HL-60 (cell line): ENCODE measurements at regions not wholly inside any gene's neighbourhood (a gene's known extent, or its start where the extent isn't known, plus 50 kb on each side); places are given as distances from the start of the nearest gene placed in this dataset.
A peak's percentile ranks its signal among the peaks of the same experiment; 100 is the strongest.

Experiments
- DNase-seq, 2 experiments: peaks; one replicate each; pipeline ENCODE4 v3.0.0-alpha.2; 2010 to 2020; ENCODE audit warnings: low read depth in 1 of 2, low spot score in 1 of 2
- H3K27ac ChIP-seq: fragments of 250-450 bp; sonication (Bioruptor Pico); replicated peaks from 2 replicates; pipeline ENCODE4 v1.5.1; 2020; ENCODE audit warnings: mild to moderate bottlenecking, moderate library complexity
- H3K27me3 ChIP-seq: fragments of 250-450 bp; sonication (Bioruptor Pico); 2 replicates; pipeline ENCODE4 v1.5.1; 2021; ENCODE audit warnings: mild to moderate bottlenecking, moderate library complexity; ENCODE audit not compliant: insufficient read depth, poor library complexity, severe bottlenecking
- H3K4me3 ChIP-seq: replicated peaks from 2 replicates; pipeline ENCODE4 v1.5.1; 2011; ENCODE audit warnings: mild to moderate bottlenecking, control low read depth, low read length; ENCODE audit not compliant: insufficient read depth
- GABPA ChIP-seq: IDR thresholded peaks from 2 replicates; pipeline ENCODE4 v1.6.1; 2012; ENCODE audit warnings: low read depth
- POLR2AphosphoS5 ChIP-seq: IDR thresholded peaks from 2 replicates; pipeline ENCODE4 v1.6.1; 2012; ENCODE audit warnings: low read depth
- SPI1 ChIP-seq: IDR thresholded peaks from 2 replicates; pipeline ENCODE4 v1.6.1; 2012; ENCODE audit warnings: low read depth, mild to moderate bottlenecking, borderline replicate concordance
- TF ChIP-seq, protein P1 (sequence below): IDR thresholded peaks from one replicate; pipeline ENCODE4 v1.5.1; 2011; ENCODE audit warnings: low read length, control low read depth, inconsistent platforms; ENCODE audit not compliant: insufficient read depth
- TF ChIP-seq, protein P2 (sequence below): IDR thresholded peaks from 2 replicates; pipeline ENCODE4 v1.6.1; 2012; ENCODE audit warnings: low read depth; ENCODE audit not compliant: insufficient replicate concordance

DNA sequence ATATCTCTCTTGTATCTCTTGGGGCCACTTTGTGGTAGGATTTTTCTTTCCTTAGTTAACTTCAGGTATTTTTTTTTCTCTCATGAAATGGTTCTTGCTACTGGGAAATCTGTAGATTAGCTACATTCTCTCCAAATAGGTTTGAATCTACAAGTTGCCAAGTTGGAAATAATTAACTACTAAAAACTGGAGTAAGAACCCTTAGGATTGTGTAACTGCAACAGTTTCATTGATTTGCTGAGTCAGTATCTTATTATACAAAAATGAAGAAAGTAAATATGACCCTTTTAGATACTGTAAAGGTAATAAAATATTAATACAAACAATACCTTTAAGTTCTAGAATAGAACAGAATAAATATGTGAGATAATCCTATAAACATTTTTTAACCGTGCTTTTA, 327.9 kb downstream of the CXXC4 start:
- TF ChIP-seq, protein P1, sequence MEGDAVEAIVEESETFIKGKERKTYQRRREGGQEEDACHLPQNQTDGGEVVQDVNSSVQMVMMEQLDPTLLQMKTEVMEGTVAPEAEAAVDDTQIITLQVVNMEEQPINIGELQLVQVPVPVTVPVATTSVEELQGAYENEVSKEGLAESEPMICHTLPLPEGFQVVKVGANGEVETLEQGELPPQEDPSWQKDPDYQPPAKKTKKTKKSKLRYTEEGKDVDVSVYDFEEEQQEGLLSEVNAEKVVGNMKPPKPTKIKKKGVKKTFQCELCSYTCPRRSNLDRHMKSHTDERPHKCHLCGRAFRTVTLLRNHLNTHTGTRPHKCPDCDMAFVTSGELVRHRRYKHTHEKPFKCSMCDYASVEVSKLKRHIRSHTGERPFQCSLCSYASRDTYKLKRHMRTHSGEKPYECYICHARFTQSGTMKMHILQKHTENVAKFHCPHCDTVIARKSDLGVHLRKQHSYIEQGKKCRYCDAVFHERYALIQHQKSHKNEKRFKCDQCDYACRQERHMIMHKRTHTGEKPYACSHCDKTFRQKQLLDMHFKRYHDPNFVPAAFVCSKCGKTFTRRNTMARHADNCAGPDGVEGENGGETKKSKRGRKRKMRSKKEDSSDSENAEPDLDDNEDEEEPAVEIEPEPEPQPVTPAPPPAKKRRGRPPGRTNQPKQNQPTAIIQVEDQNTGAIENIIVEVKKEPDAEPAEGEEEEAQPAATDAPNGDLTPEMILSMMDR = no peak
- no peak for TF ChIP-seq GABPA
- TF ChIP-seq POLR2AphosphoS5 = no peak
- TF ChIP-seq SPI1 = no peak
- TF ChIP-seq, protein P2, sequence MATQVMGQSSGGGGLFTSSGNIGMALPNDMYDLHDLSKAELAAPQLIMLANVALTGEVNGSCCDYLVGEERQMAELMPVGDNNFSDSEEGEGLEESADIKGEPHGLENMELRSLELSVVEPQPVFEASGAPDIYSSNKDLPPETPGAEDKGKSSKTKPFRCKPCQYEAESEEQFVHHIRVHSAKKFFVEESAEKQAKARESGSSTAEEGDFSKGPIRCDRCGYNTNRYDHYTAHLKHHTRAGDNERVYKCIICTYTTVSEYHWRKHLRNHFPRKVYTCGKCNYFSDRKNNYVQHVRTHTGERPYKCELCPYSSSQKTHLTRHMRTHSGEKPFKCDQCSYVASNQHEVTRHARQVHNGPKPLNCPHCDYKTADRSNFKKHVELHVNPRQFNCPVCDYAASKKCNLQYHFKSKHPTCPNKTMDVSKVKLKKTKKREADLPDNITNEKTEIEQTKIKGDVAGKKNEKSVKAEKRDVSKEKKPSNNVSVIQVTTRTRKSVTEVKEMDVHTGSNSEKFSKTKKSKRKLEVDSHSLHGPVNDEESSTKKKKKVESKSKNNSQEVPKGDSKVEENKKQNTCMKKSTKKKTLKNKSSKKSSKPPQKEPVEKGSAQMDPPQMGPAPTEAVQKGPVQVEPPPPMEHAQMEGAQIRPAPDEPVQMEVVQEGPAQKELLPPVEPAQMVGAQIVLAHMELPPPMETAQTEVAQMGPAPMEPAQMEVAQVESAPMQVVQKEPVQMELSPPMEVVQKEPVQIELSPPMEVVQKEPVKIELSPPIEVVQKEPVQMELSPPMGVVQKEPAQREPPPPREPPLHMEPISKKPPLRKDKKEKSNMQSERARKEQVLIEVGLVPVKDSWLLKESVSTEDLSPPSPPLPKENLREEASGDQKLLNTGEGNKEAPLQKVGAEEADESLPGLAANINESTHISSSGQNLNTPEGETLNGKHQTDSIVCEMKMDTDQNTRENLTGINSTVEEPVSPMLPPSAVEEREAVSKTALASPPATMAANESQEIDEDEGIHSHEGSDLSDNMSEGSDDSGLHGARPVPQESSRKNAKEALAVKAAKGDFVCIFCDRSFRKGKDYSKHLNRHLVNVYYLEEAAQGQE = no peak
- Histone ChIP-seq H3K27ac (no peak overlapping the region), H3K27me3 (no peaks in the 10 kb centered on the region), H3K4me3 (no peak overlapping the region)
- no peak for DNase-seq

DNA sequence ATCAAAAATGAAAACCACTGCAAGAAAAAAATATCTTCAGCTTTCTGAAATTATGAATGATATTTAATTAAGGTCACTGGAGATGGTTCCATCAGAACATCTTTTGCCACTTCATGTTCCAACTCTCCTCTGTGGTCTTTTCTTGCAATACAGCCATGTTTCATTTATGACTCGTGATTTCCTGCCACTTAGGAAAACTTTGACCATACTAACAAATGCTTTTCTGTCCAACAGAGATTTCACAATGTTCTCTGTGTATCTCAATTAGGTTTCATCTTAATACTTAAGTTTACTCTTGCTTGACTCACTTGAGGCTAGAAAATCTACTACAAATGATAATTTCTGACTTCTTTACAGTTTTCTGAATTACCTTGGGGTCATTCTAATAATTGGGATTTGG, 330.9 kb downstream of the CXXC4 start:
- Histone ChIP-seq H3K4me3 (no peak overlapping the region), H3K27me3 (no peaks in the 10 kb centered on the region), H3K27ac (no peak overlapping the region)
- TF ChIP-seq, protein P2 = no peak
- TF ChIP-seq POLR2AphosphoS5 (no peak), SPI1 (no peak), GABPA (no peak)
- TF ChIP-seq, protein P1 = no peak
- DNase-seq = peak in 1 of 2 experiments; percentile 4

DNA sequence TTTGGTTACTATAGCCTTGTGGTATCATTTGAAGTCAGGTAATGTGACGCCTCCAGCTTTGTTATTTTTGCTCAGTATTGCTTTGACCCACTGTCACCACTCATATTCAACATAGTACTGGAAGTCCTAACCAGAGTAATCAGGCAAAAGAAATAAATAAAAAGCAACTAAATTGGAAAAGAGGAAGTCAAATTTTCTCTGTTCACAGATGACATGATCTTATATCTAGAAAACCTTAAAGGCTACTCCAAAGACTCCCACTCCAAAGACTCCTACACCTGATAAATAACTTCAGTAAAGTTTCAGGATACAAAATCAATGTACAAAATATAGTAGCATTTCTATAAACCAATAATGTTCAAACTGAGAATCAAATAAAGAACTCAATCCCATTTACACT, 348.6 kb downstream of the CXXC4 start:
- Histone ChIP-seq H3K27ac (no peak overlapping the region), H3K4me3 (no peak overlapping the region), H3K27me3 (no peaks in the 10 kb centered on the region)
- no peak for DNase-seq
- TF ChIP-seq GABPA (no peak), SPI1 (peak; percentile 79)

DNA sequence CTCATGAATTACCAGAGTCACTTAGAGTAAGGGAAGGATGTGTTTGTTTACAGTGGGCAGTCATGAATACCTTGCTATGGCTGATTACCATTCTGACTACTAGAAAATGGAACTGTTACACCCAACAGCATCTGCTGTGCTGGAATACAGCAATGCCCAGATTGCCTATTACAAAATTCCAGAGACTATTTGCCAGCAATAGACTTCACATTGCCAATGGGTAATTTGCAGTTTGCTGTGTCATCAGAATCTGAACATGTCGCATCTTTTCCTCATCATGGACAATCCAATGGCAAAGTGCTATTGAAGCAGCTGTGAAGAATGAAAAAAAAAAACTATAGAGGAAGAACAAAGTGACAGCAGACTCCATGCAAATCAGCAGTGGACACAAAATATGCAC, 356.6 kb downstream of the CXXC4 start:
- TF ChIP-seq GABPA (no peak), POLR2AphosphoS5 (no peak), SPI1 (no peak)
- TF ChIP-seq, protein P2 = no peak
- TF ChIP-seq, protein P1 = no peak

More for the DNA sequence above, 356.6 kb downstream of the CXXC4 start:
- Histone ChIP-seq H3K4me3 (no peak overlapping the region), H3K27me3 (no peaks in the 10 kb centered on the region), H3K27ac (no peak overlapping the region)
- no peak for DNase-seq
